ENCODE measurements at regions not wholly inside any gene's neighbourhood (a gene's known extent, or its start where the extent isn't known, plus 50 kb on each side); places are given as distances from the start of the nearest gene placed in this dataset.

- no peak for TF ChIP-seq REST (IDR thresholded peaks at IDR 0.05; ENCODE audit: low read depth)
- no peak for TF ChIP-seq RAD21 (IDR thresholded peaks at IDR 0.05; ENCODE audit: low read depth)
- no peak for TF ChIP-seq EP300 (IDR thresholded peaks at IDR 0.05; ENCODE audit: borderline replicate concordance)
These were observed 202.7 kb downstream of the ACKR3 start for GRCh38 chr2:236772220-236772837.

All from Ishikawa (cell line).